Stimulated activated CD4-positive, alpha-beta T cell treated with anti-CD3 and anti-CD28 coated beads, Interleukin-4, amount 100 ng/mL, for 48 hours (primary cell): ENCODE measurements at regions not wholly inside any gene's neighbourhood (a gene's known extent, or its start where the extent isn't known, plus 50 kb on each side); places are given as distances from the start of the nearest gene placed in this dataset.

ENCODE experiments used
- DNase-seq, 2 donors: peaks; one replicate each; pipeline ENCODE4 v3.0.0-alpha.2; 2020; ENCODE audit warnings: low read depth in 2 of 2

- DNase-seq: no peak
These were observed 151.7 kb downstream of the DMRT2 start for GRCh38 chr9:1201901-1202300.

- DNase-seq: no peak
These were observed 152.5 kb downstream of the DMRT2 start for GRCh38 chr9:1202512-1203280.

- DNase-seq: no peak
These were observed 157.5 kb downstream of the DMRT2 start for GRCh38 chr9:1207686-1208085.

- no peak for DNase-seq
These were observed 158.0 kb downstream of the DMRT2 start for GRCh38 chr9:1208157-1208556.

GRCh38 chr9:1210954-1211353, 160.8 kb downstream of the DMRT2 start:
- no peak for DNase-seq

- DNase-seq: no peak
These were observed 166.4 kb downstream of the DMRT2 start for GRCh38 chr9:1216532-1216931.

- no peak for DNase-seq
These were observed 166.9 kb downstream of the DMRT2 start for GRCh38 chr9:1217076-1217475.

- no peak for DNase-seq
These were observed 169.1 kb downstream of the DMRT2 start for GRCh38 chr9:1219284-1219683.

- DNase-seq: no peak
These were observed 171.1 kb downstream of the DMRT2 start for GRCh38 chr9:1221298-1221697.

DNA sequence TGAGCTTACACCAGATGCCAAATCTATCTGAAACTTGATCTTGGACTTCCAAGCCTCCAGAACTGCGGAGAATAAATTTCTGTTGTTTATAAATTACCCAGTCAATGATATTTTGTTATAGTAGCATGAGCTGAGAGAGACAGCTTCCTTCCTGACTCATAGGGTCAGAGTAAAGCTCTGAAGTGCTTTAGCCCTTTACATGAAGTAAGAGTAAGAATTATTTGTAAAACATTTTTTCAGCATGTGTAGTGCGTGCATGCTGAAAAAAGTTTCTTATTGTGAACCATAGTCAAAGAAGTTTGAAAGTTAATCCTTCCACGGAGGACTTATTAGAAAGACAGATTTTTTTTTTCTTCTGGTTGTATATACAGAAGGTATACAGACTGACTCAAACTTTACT, 172.4 kb downstream of the DMRT2 start:
- no peak for DNase-seq

- no peak for DNase-seq
These were observed 182.1 kb downstream of the DMRT2 start for GRCh38 chr9:1231998-1232919.

DNA sequence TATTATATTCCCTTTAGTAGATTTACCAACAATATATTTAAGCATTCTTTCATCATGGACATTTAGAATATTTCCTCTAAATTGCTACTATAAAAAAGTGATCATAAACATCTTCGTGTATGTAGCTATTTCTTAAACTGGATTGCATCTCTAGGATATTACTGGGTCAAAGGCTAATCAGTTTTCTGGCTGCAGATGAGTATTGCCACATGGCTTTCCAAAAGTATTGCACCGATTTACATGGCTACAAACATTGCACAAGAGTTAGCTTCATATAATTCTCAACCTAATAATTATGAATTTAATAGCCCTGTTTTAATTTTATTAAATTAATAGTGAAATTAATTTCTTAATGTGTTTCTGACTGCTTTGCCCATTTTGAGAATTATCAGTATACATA, 183.4 kb downstream of the DMRT2 start:
- no peak for DNase-seq

DNA sequence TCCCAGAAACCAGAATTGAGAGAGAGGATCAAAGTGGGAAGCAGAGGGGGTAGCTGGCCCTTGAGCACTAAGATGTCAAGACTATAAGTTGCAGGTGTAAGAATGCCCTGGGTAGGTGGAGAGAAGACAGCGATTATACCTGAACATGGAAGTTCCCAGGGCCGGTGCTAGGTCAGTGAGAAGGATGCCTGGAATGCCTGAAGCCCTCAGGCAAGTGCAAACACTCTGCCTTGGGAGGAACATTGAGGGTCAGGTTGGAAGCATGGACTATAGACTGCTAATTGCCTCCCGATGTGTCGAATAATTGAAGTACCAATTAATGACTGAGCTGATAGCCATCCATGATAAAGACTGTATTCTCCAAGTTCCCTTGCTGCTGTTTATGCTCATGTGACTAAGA, 185.5 kb downstream of the DMRT2 start:
- DNase-seq: no peak

DNA sequence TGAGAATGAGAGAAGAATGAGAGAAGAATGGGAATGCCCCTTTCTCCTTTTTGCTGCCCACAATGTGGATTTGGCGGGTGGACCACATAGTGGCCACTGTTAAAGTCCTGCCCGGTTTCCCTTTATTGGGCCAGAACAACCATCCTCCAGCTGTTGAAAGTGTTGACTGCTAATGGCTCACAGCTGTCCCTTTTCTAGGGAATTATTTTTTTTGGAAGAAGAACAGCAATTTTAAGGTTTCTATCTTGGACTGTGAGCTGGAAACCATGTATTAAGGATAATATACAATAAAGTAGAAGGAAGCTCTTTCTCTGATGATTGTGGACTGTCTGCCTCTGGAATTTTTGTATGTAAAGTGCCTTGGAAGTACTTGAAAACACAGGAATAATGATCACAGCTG, 185.9 kb downstream of the DMRT2 start:
- DNase-seq: no peak

- no peak for DNase-seq
These were observed 188.2 kb downstream of the DMRT2 start for GRCh38 chr9:1238407-1238806.

GRCh38 chr9:1248743-1249142, 198.6 kb downstream of the DMRT2 start:
- DNase-seq: no peak

GRCh38 chr9:1253064-1253979, 203.2 kb downstream of the DMRT2 start:
- DNase-seq: no peak

DNA sequence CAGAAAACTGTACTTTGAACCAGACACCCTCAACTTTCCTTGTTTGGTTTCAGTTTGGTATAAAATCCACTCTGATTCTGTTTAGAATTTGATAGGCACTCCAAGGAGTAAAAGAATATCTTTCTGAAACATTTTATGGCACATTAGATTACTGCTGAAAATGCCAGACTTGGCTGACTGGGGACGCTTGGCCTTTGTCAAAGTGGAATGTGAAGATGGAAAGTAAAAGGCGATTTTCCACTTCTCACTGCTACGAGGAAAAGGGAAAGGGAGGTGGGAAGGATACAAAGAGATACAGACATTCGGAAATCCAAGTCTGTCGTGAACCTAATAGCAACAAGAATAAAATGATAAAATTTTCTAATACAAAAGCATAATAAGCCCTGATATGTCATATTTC, 203.9 kb downstream of the DMRT2 start:
- no peak for DNase-seq

DNA sequence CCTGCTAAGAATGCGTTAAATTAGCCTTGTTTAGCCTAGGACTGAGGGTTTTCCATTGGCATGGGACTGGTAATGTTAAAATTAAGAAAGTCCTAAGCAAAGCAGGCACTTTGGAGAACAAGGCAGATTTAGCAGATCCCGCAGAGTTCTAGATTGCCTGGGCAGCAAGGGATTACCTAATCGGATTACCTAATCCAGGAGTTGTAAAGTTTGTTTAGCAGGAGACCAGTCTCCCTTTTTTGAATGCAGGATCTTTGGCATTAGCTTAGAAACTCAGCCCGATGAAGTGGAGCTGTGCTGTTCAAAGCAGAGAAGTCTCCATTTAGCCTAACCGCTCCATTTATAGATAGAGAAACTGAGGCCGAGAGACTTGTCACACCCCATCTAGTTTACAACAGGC, 206.0 kb downstream of the DMRT2 start:
- no peak for DNase-seq

DNA sequence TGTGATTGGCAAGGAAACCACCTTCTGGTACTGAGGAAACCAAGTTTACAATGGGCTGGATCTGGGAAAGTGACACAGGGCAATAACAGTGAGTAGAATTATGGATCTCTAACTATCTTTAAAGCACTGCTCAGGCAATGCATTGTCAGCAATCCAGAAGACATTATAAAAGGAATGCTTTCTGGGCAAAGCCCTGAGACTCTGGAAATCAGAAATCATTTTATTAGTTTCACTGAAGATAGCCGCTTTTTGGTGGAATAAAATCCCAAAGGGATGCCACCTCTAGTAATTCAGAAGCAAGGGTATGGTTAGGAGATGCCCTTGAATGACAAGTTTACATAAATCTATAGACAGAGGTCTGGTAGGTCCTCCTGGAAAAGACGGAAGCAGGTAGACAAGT, 211.1 kb downstream of the DMRT2 start:
- no peak for DNase-seq

DNA sequence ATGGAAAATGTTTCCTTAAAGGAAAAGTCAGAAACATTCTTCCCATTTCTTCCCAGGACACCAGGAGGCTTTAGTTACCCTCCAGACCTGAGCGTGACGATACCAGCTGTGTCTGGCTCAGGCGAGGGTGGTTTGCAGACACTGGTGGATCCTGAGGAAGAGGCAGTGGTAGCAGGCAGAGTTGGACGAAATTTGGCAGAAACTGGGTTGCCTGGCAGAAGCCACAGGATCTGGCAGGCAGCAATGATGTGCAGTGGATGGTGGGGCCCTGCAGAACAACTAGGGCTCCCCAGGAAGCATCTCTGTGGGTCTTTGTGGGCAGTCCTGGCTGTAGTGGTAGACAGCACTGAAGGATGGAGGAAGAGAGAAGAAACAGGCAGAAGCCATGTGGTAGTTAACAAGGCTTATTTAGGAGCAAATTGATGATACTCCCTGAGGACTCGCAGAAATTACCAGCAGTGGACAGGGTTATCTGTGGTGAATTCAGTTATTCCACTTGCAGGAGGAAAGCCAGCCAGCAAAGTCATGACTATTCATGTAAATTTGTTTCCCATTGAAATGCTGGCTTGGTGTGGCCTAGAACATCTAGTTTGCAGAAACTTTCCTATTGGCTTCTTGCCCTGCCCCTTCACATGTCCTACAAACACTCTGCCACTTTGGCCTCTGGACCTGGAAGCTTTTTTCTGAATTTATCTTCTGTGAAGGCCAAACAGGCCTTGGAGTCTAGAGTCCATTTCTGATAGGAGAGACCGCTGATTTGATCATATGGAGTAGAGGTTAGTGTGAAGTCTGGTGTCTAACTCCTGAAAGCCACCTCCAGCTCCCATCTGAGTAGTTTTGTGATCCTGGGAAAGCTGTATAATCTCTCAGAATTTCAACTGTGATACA, 212.0 kb downstream of the DMRT2 start:
- DNase-seq: no peak
